ENCODE measurements at regions not wholly inside any gene's neighbourhood (a gene's known extent, or its start where the extent isn't known, plus 50 kb on each side); places are given as distances from the start of the nearest gene placed in this dataset.

DNA sequence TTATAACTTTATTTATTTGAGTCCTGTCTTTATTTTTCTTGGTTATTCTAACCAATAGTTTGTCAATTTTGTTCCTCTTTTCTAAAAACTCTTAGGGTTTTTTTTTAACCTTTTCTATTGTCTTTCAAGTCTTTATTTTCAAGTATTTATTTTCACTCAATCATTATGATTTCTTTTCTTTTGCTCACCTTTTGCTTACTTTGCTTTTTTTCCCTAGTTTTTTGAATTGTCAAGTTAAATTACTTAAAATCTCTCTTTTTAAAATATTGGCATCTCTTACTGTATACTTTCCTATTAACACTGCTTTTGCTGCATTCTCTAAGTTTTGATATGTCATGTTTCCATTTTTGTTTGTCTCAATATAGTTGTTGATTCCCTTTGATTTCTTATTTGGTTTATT is 396.8 kb upstream of the CCDC179 start:
- no peak for TF ChIP-seq CTCF (IDR thresholded peaks at IDR 0.05; ENCODE audit: insufficient read depth, low read depth, low read length)
- TF ChIP-seq EZH2 (IDR thresholded peaks at IDR 0.05; ENCODE audit: insufficient read depth, low read length): no peak
